GM23338 (cell line): ENCODE measurements at regions not wholly inside any gene's neighbourhood (a gene's known extent, or its start where the extent isn't known, plus 50 kb on each side); places are given as distances from the start of the nearest gene placed in this dataset.

Experiments
- ATAC-seq: fragments of 200-7000 bp; cut with Tn5 transposase; 3 replicates; pipeline ENCODE4 v1.9.1; 2020
- DNase-seq: peaks from one replicate; pipeline ENCODE4 v3.0.0-alpha.2; 2015; ENCODE audit warnings: low spot score
- H2AFZ ChIP-seq: fragments of 200-600 bp; sonication (generic); 2 replicates; pipeline ENCODE4 v1.8.0; 2016; ENCODE audit warnings: antibody characterized with exemption, mild to moderate bottlenecking, moderate library complexity
- H3F3A ChIP-seq: fragments of 200-600 bp; sonication (generic); replicated peaks from 2 replicates; pipeline ENCODE4 v1.8.0; 2017; ENCODE audit warnings: antibody characterized with exemption, mixed run types, low read depth
- H3K27ac ChIP-seq: fragments of 200-600 bp; sonication (generic); 2 replicates; pipeline ENCODE4 v1.6.1; 2016; ENCODE audit warnings: low read depth
- H3K27me3 ChIP-seq: fragments of 200-600 bp; sonication (generic); 2 replicates; pipeline ENCODE4 v1.8.0; 2016; ENCODE audit warnings: mild to moderate bottlenecking, mixed run types, moderate library complexity; ENCODE audit not compliant: insufficient read depth
- H3K36me3 ChIP-seq: fragments of 200-600 bp; sonication (generic); 2 replicates; pipeline ENCODE4 v1.8.0; 2016; ENCODE audit warnings: mild to moderate bottlenecking; ENCODE audit not compliant: insufficient read depth
- H3K4me1 ChIP-seq: fragments of 200-600 bp; sonication (generic); 2 replicates; pipeline ENCODE4 v1.8.0; 2016; ENCODE audit warnings: mild to moderate bottlenecking, moderate library complexity; ENCODE audit not compliant: insufficient read depth
- H3K4me2 ChIP-seq: fragments of 200-600 bp; sonication (generic); 2 replicates; pipeline ENCODE4 v1.7.1; 2017; ENCODE audit warnings: mixed run types
- H3K4me3 ChIP-seq: fragments of 200-600 bp; sonication (generic); 2 replicates; pipeline ENCODE4 v1.6.1; 2016; ENCODE audit warnings: mixed run types
- H3K79me2 ChIP-seq: fragments of 200-600 bp; sonication (generic); replicated peaks from 2 replicates; pipeline ENCODE4 v1.8.0; 2017; ENCODE audit warnings: mild to moderate bottlenecking; ENCODE audit not compliant: insufficient read depth
- H3K9me2 ChIP-seq: fragments of 200-600 bp; sonication (generic); 2 replicates; pipeline ENCODE4 v1.8.0; 2017; ENCODE audit not compliant: insufficient read depth
- H4K20me1 ChIP-seq: fragments of 200-600 bp; sonication (generic); replicated peaks from 2 replicates; pipeline ENCODE4 v1.8.0; 2017; ENCODE audit warnings: mild to moderate bottlenecking; ENCODE audit not compliant: insufficient read depth
- H3K27ac Mint-ChIP-seq: 2 replicates; pipeline ENCODE4 v1.8.0; 2020; ENCODE audit warnings: inconsistent platforms, mild to moderate bottlenecking, moderate library complexity, mixed read lengths
- H3K27me3 Mint-ChIP-seq: 3 replicates; pipeline ENCODE4 v1.8.0; 2022; ENCODE audit warnings: low read depth, mild to moderate bottlenecking, moderate library complexity, mixed read lengths, inconsistent platforms; ENCODE audit not compliant: insufficient read depth, poor library complexity
- H3K36me3 Mint-ChIP-seq: 3 replicates; pipeline ENCODE4 v1.8.0; 2021; ENCODE audit warnings: low read depth, mild to moderate bottlenecking, inconsistent platforms, moderate library complexity, mixed read lengths
- H3K4me1 Mint-ChIP-seq: 3 replicates; pipeline ENCODE4 v1.8.0; 2020; ENCODE audit warnings: mild to moderate bottlenecking, inconsistent platforms, mixed read lengths
- H3K4me3 Mint-ChIP-seq: 3 replicates; pipeline ENCODE4 v1.8.0; 2021; ENCODE audit warnings: moderate library complexity, mild to moderate bottlenecking, inconsistent platforms, mixed read lengths
- H3K9me3 Mint-ChIP-seq: 3 replicates; pipeline ENCODE4 v1.8.0; 2020; ENCODE audit warnings: moderate library complexity, mild to moderate bottlenecking, inconsistent platforms, mixed read lengths
- CREB1 ChIP-seq: fragments of 250-450 bp; sonication (Bioruptor Pico); IDR thresholded peaks from 2 replicates; pipeline ENCODE4 v1.5.0; 2020; ENCODE audit warnings: low read depth, mild to moderate bottlenecking, moderate library complexity
- ETS1 ChIP-seq: IDR thresholded peaks from 2 replicates; pipeline ENCODE4 v1.6.1; 2016; ENCODE audit warnings: antibody characterized with exemption
- EZH2 ChIP-seq: fragments of 200-600 bp; sonication (generic); IDR thresholded peaks from one replicate; pipeline ENCODE4 v1.8.0; 2017; ENCODE audit warnings: antibody characterized with exemption, mild to moderate bottlenecking, low read depth; ENCODE audit not compliant: unreplicated experiment
- EZH2phosphoT487 ChIP-seq: fragments of 200-600 bp; sonication (generic); IDR thresholded peaks from one replicate; pipeline ENCODE4 v1.8.1; 2018; ENCODE audit warnings: antibody characterized with exemption; ENCODE audit not compliant: unreplicated experiment
- JUNB ChIP-seq: IDR thresholded peaks from one replicate; pipeline ENCODE4 v1.6.1; 2016; ENCODE audit warnings: antibody characterized with exemption; ENCODE audit not compliant: unreplicated experiment
- NANOG ChIP-seq: IDR thresholded peaks from 2 replicates; pipeline ENCODE4 v1.6.1; 2016; ENCODE audit warnings: antibody characterized with exemption, borderline replicate concordance
- POLR2AphosphoS5 ChIP-seq: IDR thresholded peaks from 2 replicates; pipeline ENCODE4 v1.6.1; 2016; ENCODE audit warnings: antibody characterized with exemption, low read depth
- REST ChIP-seq: IDR thresholded peaks from one replicate; pipeline ENCODE4 v1.6.1; 2018; ENCODE audit warnings: antibody characterized with exemption; ENCODE audit not compliant: unreplicated experiment
- STAT1 ChIP-seq: IDR thresholded peaks from one replicate; pipeline ENCODE4 v1.6.1; 2016; ENCODE audit warnings: antibody characterized with exemption; ENCODE audit not compliant: unreplicated experiment
- ZNF114 ChIP-seq: fragments of 250-450 bp; sonication (Bioruptor Pico); IDR thresholded peaks from 2 replicates; pipeline ENCODE4 v1.5.0; 2020; ENCODE audit warnings: mild to moderate bottlenecking, moderate library complexity
- ZNF331 ChIP-seq: fragments of 250-450 bp; sonication (Bioruptor Pico); IDR thresholded peaks from 2 replicates; pipeline ENCODE4 v1.5.0; 2020; ENCODE audit warnings: low read depth, mild to moderate bottlenecking, moderate library complexity
- ZNF462 ChIP-seq: fragments of 250-450 bp; sonication (Bioruptor Pico); IDR thresholded peaks from 2 replicates; pipeline ENCODE4 v1.5.0; 2020; ENCODE audit warnings: mild to moderate bottlenecking, moderate library complexity

GRCh38 chr6:168902075-168902474 lies 351.6 kb downstream of the THBS2 start (continued):
- TF ChIP-seq EZH2 (no peak), EZH2phosphoT487 (no peak), ETS1 (no peak), JUNB (no peak), STAT1 (no peak), REST (no peak), ZNF331 (CRISPR knock-in tag) (no peak)

- no peak overlapping the region for H3K27ac ChIP-seq
- H3K36me3 ChIP-seq: no peaks in the 10 kb centered on the region
- peaks cover 11% of the 10 kb centered on the region for H3K27me3 Mint-ChIP-seq
- H3K4me2 ChIP-seq: no peak overlapping the region
- H3K9me2 ChIP-seq: no peaks in the 10 kb centered on the region
- no peak overlapping the region for H3K27ac Mint-ChIP-seq
- H3F3A ChIP-seq: no peaks in the 10 kb centered on the region
- no peak for DNase-seq
- H2AFZ ChIP-seq: no peak overlapping the region
- no peak for ATAC-seq
- H3K36me3 Mint-ChIP-seq: peaks cover 6% of the 10 kb centered on the region; the same call in 2 of the 3 replicates
- no peaks in the 10 kb centered on the region for H3K79me2 ChIP-seq
- H3K4me3 Mint-ChIP-seq: no peak overlapping the region
- peaks cover under 1% of the 10 kb centered on the region; the same call in 2 of the 3 replicates for H3K9me3 Mint-ChIP-seq
- H3K27me3 ChIP-seq: no peaks in the 10 kb centered on the region
- 0 out of 2 replicates have a peak, but pooled peaks cover 4% of the 10 kb centered on the region for H3K4me1 ChIP-seq
- no peak overlapping the region for H3K4me3 ChIP-seq
- H3K4me1 Mint-ChIP-seq: peaks cover 4% of the 10 kb centered on the region
- H4K20me1 ChIP-seq: no peaks in the 10 kb centered on the region
- TF ChIP-seq NANOG: no peak
- no peak for TF ChIP-seq EZH2phosphoT487
- no peak for TF ChIP-seq ETS1
- TF ChIP-seq ZNF331 (CRISPR knock-in tag): no peak
- no peak for TF ChIP-seq ZNF462 (CRISPR knock-in tag)
- no peak for TF ChIP-seq JUNB
- no peak for TF ChIP-seq POLR2AphosphoS5
- no peak for TF ChIP-seq CREB1
- TF ChIP-seq EZH2: no peak
- TF ChIP-seq ZNF114 (CRISPR knock-in tag): no peak
These were observed 352.6 kb downstream of the THBS2 start for GRCh38 chr6:168901076-168901475.
